ENCODE measurements at regions not wholly inside any gene's neighbourhood (a gene's known extent, or its start where the extent isn't known, plus 50 kb on each side); places are given as distances from the start of the nearest gene placed in this dataset.

GRCh38 chr14:101706509-101707067, 54.9 kb upstream of the PPP2R5C start:
- DNase-seq (ENCODE audit: low spot score), result no peak

GRCh38 chr14:101707068-101707842, 54.3 kb upstream of the PPP2R5C start:
- DNase-seq (ENCODE audit: low spot score), result peak; percentile 83

- no peak for DNase-seq (ENCODE audit: low spot score)
Observed at GRCh38 chr14:101707863-101708620, 53.5 kb upstream of the PPP2R5C start.

- no peak for DNase-seq (ENCODE audit: low spot score)
Observed at GRCh38 chr14:101708853-101709532, 52.5 kb upstream of the PPP2R5C start.

- no peak for DNase-seq (ENCODE audit: low spot score)
Observed at GRCh38 chr14:101709533-101709881, 52.0 kb upstream of the PPP2R5C start.

GRCh38 chr14:101709962-101710931, 51.3 kb upstream of the PPP2R5C start:
- DNase-seq (ENCODE audit: low spot score), result no peak

- DNase-seq (ENCODE audit: low spot score), result no peak
Observed at GRCh38 chr14:101711041-101711856, 50.3 kb upstream of the PPP2R5C start.

All from CD4-positive, alpha-beta T cell treated with Interleukin-15 for 4 hours (primary cell).